IMR-90 (cell line): ENCODE measurements at regions not wholly inside any gene's neighbourhood (a gene's known extent, or its start where the extent isn't known, plus 50 kb on each side); places are given as distances from the start of the nearest gene placed in this dataset.

Source experiments
- ATAC-seq: fragments of 200-7000 bp; cut with Tn5 transposase; 2 replicates; pipeline ENCODE4 v1.9.1; 2020; ENCODE audit warnings: low read depth, mild to moderate bottlenecking, moderate library complexity
- BruUV-seq: library from RNA; stranded (reverse); fragments of 400-500 nt; replicated peaks from 2 replicates; lab custom pipeline; 2021; lab: Mats Ljungman, UMichigan
- CTCF ChIA-PET: fragments of 300-600 bp; formaldehyde crosslinking; extraction: SDS; loops from one replicate; lab custom pipeline; 2021; ENCODE audit warnings: antibody characterized with exemption; lab: Yijun Ruan, JAX
- POLR2A ChIA-PET: fragments of 300-600 bp; sonication (Branson Sonifier 250); formaldehyde crosslinking; loops from one replicate; lab custom pipeline; 2022; ENCODE audit warnings: antibody characterized with exemption; ENCODE audit not compliant: unreplicated experiment; lab: Charles Lee
- DNase-seq: peaks from one replicate; pipeline ENCODE4 v3.0.0; 2013
- H2AFZ ChIP-seq: replicated peaks from 2 replicates; pipeline ENCODE3; 2013; ENCODE audit warnings: low read length, mild to moderate bottlenecking; ENCODE audit not compliant: poor library complexity
- H2AK5ac ChIP-seq: 2 replicates; pipeline ENCODE4 v1.6.1; 2013; ENCODE audit warnings: low read depth, low read length, inconsistent platforms
- H2AK9ac ChIP-seq: replicated peaks from 2 replicates; pipeline ENCODE3; 2013; ENCODE audit warnings: mild to moderate bottlenecking, low read depth, low read length, moderate library complexity; ENCODE audit not compliant: poor library complexity
- H2BK120ac ChIP-seq: 2 replicates; pipeline ENCODE4 v1.6.1; 2013; ENCODE audit warnings: low read depth, low read length, inconsistent platforms
- H2BK15ac ChIP-seq: 3 replicates; pipeline ENCODE4 v1.6.1; 2013; ENCODE audit warnings: low read depth, low read length, inconsistent platforms
- H2BK20ac ChIP-seq: 2 replicates; pipeline ENCODE4 v1.6.1; 2013; ENCODE audit warnings: low read depth, mild to moderate bottlenecking, inconsistent platforms, low read length, moderate library complexity
- H2BK5ac ChIP-seq: 2 replicates; pipeline ENCODE4 v1.6.1; 2013; ENCODE audit warnings: mild to moderate bottlenecking, low read depth, low read length, inconsistent platforms; ENCODE audit not compliant: poor library complexity, severe bottlenecking
- H3K14ac ChIP-seq: replicated peaks from 2 replicates; pipeline ENCODE4 v1.6.1; 2013; ENCODE audit warnings: low read depth, low read length, inconsistent platforms
- H3K18ac ChIP-seq: 2 replicates; pipeline ENCODE4 v1.6.1; 2013; ENCODE audit warnings: low read depth, low read length, control low read depth
- H3K23ac ChIP-seq: 2 replicates; pipeline ENCODE4 v1.6.1; 2013; ENCODE audit warnings: low read depth, low read length, inconsistent platforms
- H3K27ac ChIP-seq: 2 replicates; pipeline ENCODE4 v1.5.1; 2013; ENCODE audit warnings: mild to moderate bottlenecking, control low read depth, low read length; ENCODE audit not compliant: insufficient read depth
- H3K27me3 ChIP-seq: 2 replicates; pipeline ENCODE4 v1.6.1; 2013; ENCODE audit warnings: low read length; ENCODE audit not compliant: control insufficient read depth, insufficient read depth
- H3K36me3 ChIP-seq: 2 replicates; pipeline ENCODE4 v1.6.1; 2013; ENCODE audit warnings: low read length, mixed read lengths; ENCODE audit not compliant: control insufficient read depth, insufficient read depth
- H3K4ac ChIP-seq: 2 replicates; pipeline ENCODE4 v1.6.1; 2013; ENCODE audit warnings: low read depth, low read length, inconsistent platforms
- H3K4me1 ChIP-seq: 2 replicates; pipeline ENCODE4 v1.6.1; 2013; ENCODE audit warnings: low read length, mixed read lengths; ENCODE audit not compliant: control insufficient read depth, insufficient read depth
- H3K4me2 ChIP-seq: 2 replicates; pipeline ENCODE4 v1.6.1; 2013; ENCODE audit warnings: low read depth, mild to moderate bottlenecking, control low read depth, low read length, moderate library complexity
- H3K4me3 ChIP-seq: 2 replicates; pipeline ENCODE4 v1.5.1; 2013; ENCODE audit warnings: low read depth, mild to moderate bottlenecking, control low read depth, low read length, moderate library complexity; ENCODE audit not compliant: insufficient read depth
- H3K56ac ChIP-seq: 2 replicates; pipeline ENCODE4 v1.6.1; 2013; ENCODE audit warnings: low read length, inconsistent platforms; ENCODE audit not compliant: insufficient read depth; ENCODE audit errors: extremely low read depth
- H3K79me1 ChIP-seq, 2 experiments: 2 replicates each; pipeline ENCODE4 v1.6.1; 2013; ENCODE audit warnings: low read length in 2 of 2, inconsistent platforms in 1 of 2, low read depth in 1 of 2
- H3K9ac ChIP-seq: 2 replicates; pipeline ENCODE4 v1.6.1; 2013; ENCODE audit warnings: low read depth, low read length, control low read depth
- H3K9me1 ChIP-seq: 2 replicates; pipeline ENCODE4 v1.6.1; 2013; ENCODE audit warnings: low read length, inconsistent platforms; ENCODE audit not compliant: insufficient read depth
- H3K9me3 ChIP-seq: 2 replicates; pipeline ENCODE4 v1.6.1; 2013; ENCODE audit warnings: low read length; ENCODE audit not compliant: control insufficient read depth, insufficient read depth
- H4K20me1 ChIP-seq: 2 replicates; pipeline ENCODE4 v1.6.1; 2013; ENCODE audit warnings: low read length, inconsistent platforms; ENCODE audit not compliant: insufficient read depth
- H4K5ac ChIP-seq: 2 replicates; pipeline ENCODE4 v1.6.1; 2013; ENCODE audit warnings: mild to moderate bottlenecking, low read depth, low read length, control low read depth
- H4K8ac ChIP-seq, 2 experiments: 2 replicates each; pipeline ENCODE4 v1.6.1; 2013; ENCODE audit warnings: low read depth in 2 of 2, low read length in 2 of 2, control low read depth in 1 of 2, inconsistent platforms in 1 of 2
- H4K91ac ChIP-seq: 2 replicates; pipeline ENCODE4 v1.6.1; 2013; ENCODE audit warnings: low read depth, low read length, inconsistent platforms; ENCODE audit not compliant: insufficient read depth
- FOS ChIP-seq: fragments of 150-350 bp; IDR thresholded peaks from 2 replicates; pipeline ENCODE4 v1.6.1; 2016; ENCODE audit warnings: low read depth, low read length
- RAD21 ChIP-seq: IDR thresholded peaks from 2 replicates; pipeline ENCODE4 v1.6.1; 2012; ENCODE audit warnings: low read length, improper control_type of control experiment
- WGBS, 2 experiments: methylation state at CpG; one replicate each; pipeline versions ENCODE4 v1.1.5 to v1.1.7; 2013; ENCODE audit warnings: missing lambda C conversion rate in 2 of 2; ENCODE audit not compliant: insufficient read length in 1 of 2; ENCODE audit errors: extremely low coverage in 2 of 2; 5-methylcytosine and 5-hydroxymethylcytosine counted together
- dilution Hi-C: fragments of 300-500 bp; cut with HindIII; formaldehyde crosslinking; loops from one replicate; pipeline ENCODE4 v1.14.3; 2018; ENCODE audit warnings: low sequenced_read_pairs; ENCODE audit not compliant: unreplicated experiment
- in situ Hi-C: fragments of 300-500 bp; cut with MboI; formaldehyde crosslinking; loops from 3 replicates; pipeline ENCODE4 v1.14.3; 2019; ENCODE audit warnings: low sequenced_read_pairs, inconsistent platforms, mixed read lengths
- intact Hi-C: fragments of 100-400 bp; cut with micrococcal nuclease; formaldehyde crosslinking; loops from 2 replicates; pipeline ENCODE4 v1.10.0; 2022

GRCh38 chr2:182503886-182504285, 77.0 kb upstream of the PDE1A start:
- H2BK5ac ChIP-seq, result peak overlapping the region; percentile 49
- H3K9me1 ChIP-seq, result no peaks in the 10 kb centered on the region
- no peak overlapping the region for H3K4ac ChIP-seq
- no CpG with 5 or more reads among the region's 2 CpGs for WGBS, 2 experiments
- H3K4me1 ChIP-seq, result peaks cover 7% of the 10 kb centered on the region
- H3K23ac ChIP-seq, result no peak overlapping the region
- no peak overlapping the region for H2AFZ ChIP-seq
- H2BK15ac ChIP-seq, result no peak overlapping the region
- H3K4me3 ChIP-seq, result no peak overlapping the region
- H3K27ac ChIP-seq, result no peak overlapping the region
- ChIA-PET CTCF (no interaction called here), POLR2A (no interaction called here)
- peak; percentile 79 for TF ChIP-seq FOS
- TF ChIP-seq RAD21, result no peak
- intact Hi-C loops (loop anchor here (5.0 kb wide), 1 partner anchor 148 kb away; no protein-coding TSS in a partner anchor), in situ Hi-C loops (no loop called here), dilution Hi-C loops (no loop called here)
- H4K8ac ChIP-seq, result no peak overlapping the region
- H3K14ac ChIP-seq, result no peak overlapping the region
- ATAC-seq (peak; percentile 87), DNase-seq (peak; percentile 88)
- H2AK5ac ChIP-seq, result no peak overlapping the region
- H3K4me2 ChIP-seq, result peak overlapping the region; percentile 61; the same call in 1 of the 2 replicates
- no peaks in the 10 kb centered on the region for H3K9me3 ChIP-seq
- H3K79me1 ChIP-seq, result no peaks in the 10 kb centered on the region
- H2BK20ac ChIP-seq, result no peak overlapping the region
- no peaks in the 10 kb centered on the region for H4K20me1 ChIP-seq
- H3K27me3 ChIP-seq, result no peaks in the 10 kb centered on the region
- no peak overlapping the region for H4K5ac ChIP-seq
- no peak overlapping the region for H3K56ac ChIP-seq
- no peak overlapping the region for H3K9ac ChIP-seq
- H3K36me3 ChIP-seq, result no peaks in the 10 kb centered on the region
- H2AK9ac ChIP-seq, result no peak overlapping the region
- H2BK120ac ChIP-seq, result no peak overlapping the region
- no peak overlapping the region for H4K91ac ChIP-seq
- BruUV-seq, result no TSS peak
- peak overlapping the region; percentile 100; the same call in 1 of the 2 replicates for H3K18ac ChIP-seq
